GM23248 (cell line): ENCODE measurements at regions not wholly inside any gene's neighbourhood (a gene's known extent, or its start where the extent isn't known, plus 50 kb on each side); places are given as distances from the start of the nearest gene placed in this dataset.

Source experiments
- EZH2 ChIP-seq: fragments of 200-600 bp; sonication (generic); IDR thresholded peaks from 2 replicates; pipeline ENCODE4 v1.6.1; 2018; ENCODE audit warnings: antibody characterized with exemption, mild to moderate bottlenecking; ENCODE audit not compliant: insufficient read depth, poor library complexity, severe bottlenecking
- EZH2phosphoT487 ChIP-seq: fragments of 200-600 bp; sonication (generic); IDR thresholded peaks from 2 replicates; pipeline ENCODE4 v1.6.1; 2018; ENCODE audit warnings: antibody characterized with exemption, moderate library complexity, mild to moderate bottlenecking, low read depth; ENCODE audit not compliant: insufficient read depth

DNA sequence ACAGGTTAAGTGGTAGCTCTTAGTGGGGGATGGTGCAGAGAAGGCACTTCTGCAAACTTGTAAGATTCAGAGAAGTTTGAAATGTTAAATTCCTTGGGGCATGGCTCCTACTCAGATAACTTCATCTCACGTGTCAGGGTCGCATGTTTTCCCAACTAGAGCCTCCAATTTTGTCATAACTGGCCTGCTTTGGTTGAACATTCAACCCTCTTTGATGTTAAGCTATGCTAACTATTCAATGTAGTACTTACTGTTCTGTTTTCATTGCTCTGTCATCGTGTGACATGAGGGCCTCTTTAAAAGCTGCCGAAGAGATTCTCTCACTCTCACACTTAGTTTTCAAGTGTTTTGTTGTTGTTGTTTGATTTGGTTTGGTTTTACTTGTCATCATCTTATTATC is 280.8 kb downstream of the CDH11 start:
- TF ChIP-seq EZH2 (no peak), EZH2phosphoT487 (no peak)
